Esophagus squamous epithelium (tissue), 4 donors: ENCODE measurements at regions not wholly inside any gene's neighbourhood (a gene's known extent, or its start where the extent isn't known, plus 50 kb on each side); places are given as distances from the start of the nearest gene placed in this dataset.

ENCODE experiments used
- CTCF ChIP-seq, 6 experiments: fragments of 450-650 bp in 4 of 6; fragments of 200-600 bp in 2 of 6; sonication (generic) in 2 of 6; IDR thresholded peaks; one replicate each; pipeline ENCODE4 v1.5.1; 2016 to 2019; ENCODE audit warnings: antibody characterized with exemption in 6 of 6, mild to moderate bottlenecking in 4 of 6, moderate library complexity in 4 of 6
- POLR2A ChIP-seq, 4 donors: fragments of 450-650 bp; IDR thresholded peaks; one replicate each; pipeline ENCODE4 v1.6.1; 2017; ENCODE audit warnings: antibody characterized with exemption in 4 of 4, mild to moderate bottlenecking in 4 of 4, moderate library complexity in 3 of 4

DNA sequence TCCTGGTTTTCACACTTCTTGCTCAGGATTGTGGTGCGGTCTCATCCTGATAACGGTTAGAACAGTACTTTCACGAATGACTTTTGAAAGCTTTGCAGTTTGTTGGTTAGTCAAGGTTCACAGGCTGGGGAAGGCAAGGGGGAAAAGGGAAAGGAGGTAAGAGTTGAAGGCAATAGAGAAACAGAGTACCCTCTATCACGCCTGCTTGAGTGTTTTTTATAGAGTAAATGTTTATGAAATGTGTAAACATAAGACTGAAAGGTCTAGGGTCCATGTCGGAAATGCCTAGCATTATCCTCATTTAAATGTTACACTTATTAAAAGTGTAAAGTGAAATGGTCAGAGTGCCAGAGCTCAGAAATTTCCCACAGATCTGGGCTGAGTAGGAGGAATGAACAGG, 167.4 kb downstream of the URB2 start:
- TF ChIP-seq CTCF (IDR thresholded peaks at IDR 0.05), result no peak
- TF ChIP-seq POLR2A (IDR thresholded peaks at IDR 0.05), result no peak
